ENCODE measurements at regions not wholly inside any gene's neighbourhood (a gene's known extent, or its start where the extent isn't known, plus 50 kb on each side); places are given as distances from the start of the nearest gene placed in this dataset.
"Not testable (repeated sequence)": the region's sequence is repeated elsewhere in the genome, so short reads cannot be mapped to it uniquely, and the experiment has no call there.

DNA sequence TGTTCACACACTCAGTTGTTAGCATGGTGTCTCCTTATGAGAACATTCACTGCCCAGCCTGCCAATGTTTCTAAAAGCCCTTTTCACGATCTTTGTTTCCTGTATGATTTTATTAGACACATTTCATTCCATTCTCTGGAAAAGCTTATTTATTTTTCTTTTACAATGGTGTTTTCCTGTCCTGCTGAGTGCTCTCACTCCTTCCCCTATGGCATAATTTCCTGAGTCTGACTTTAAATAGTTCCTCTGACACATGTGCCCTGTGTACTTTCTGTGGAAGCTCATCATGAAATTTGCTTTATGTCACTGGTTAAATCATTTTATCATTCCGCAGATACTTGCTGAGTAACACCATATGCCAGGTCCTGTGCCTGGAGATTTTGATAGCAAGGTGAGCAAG, 612.0 kb downstream of the FLRT2 start:
- peak overlapping the region; percentile 50 for H3K27ac Mint-ChIP-seq (ENCODE audit: unreplicated experiment)

DNA sequence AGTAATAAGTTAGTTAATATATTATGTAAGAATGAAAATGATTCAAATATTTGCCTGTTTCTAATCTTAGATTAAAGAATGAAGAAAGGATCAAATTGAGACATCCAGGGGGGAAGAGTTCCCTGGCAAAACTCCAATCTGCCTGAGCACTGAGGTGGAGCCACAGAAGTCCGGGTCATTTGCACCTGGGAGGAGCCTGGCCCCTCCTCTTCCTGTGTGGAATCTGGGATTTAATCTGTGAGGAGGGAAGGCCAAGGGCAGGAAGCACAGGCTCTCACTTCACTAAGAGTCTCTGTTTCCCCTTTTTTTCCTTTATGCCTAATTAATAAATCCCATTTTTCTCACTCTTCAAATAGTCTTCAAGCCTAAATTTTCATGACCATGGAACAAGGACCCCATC, 599.5 kb downstream of the FLRT2 start:
- TF ChIP-seq, protein P1, sequence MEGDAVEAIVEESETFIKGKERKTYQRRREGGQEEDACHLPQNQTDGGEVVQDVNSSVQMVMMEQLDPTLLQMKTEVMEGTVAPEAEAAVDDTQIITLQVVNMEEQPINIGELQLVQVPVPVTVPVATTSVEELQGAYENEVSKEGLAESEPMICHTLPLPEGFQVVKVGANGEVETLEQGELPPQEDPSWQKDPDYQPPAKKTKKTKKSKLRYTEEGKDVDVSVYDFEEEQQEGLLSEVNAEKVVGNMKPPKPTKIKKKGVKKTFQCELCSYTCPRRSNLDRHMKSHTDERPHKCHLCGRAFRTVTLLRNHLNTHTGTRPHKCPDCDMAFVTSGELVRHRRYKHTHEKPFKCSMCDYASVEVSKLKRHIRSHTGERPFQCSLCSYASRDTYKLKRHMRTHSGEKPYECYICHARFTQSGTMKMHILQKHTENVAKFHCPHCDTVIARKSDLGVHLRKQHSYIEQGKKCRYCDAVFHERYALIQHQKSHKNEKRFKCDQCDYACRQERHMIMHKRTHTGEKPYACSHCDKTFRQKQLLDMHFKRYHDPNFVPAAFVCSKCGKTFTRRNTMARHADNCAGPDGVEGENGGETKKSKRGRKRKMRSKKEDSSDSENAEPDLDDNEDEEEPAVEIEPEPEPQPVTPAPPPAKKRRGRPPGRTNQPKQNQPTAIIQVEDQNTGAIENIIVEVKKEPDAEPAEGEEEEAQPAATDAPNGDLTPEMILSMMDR (IDR thresholded peaks at IDR 0.05) = no peak
- H3K9me3 Mint-ChIP-seq (ENCODE audit: unreplicated experiment) = no peaks in the 10 kb centered on the region
- no peak for DNase-seq (ENCODE audit: extremely low spot score, unreplicated experiment)
- H3K27ac Mint-ChIP-seq (ENCODE audit: unreplicated experiment) = no peak overlapping the region
- no peak overlapping the region for H3K4me3 Mint-ChIP-seq (ENCODE audit: unreplicated experiment)
- no peaks in the 10 kb centered on the region for H3K27me3 Mint-ChIP-seq (ENCODE audit: unreplicated experiment)
- no peaks in the 10 kb centered on the region for H3K36me3 Mint-ChIP-seq (ENCODE audit: unreplicated experiment)
- no peaks in the 10 kb centered on the region for H3K4me1 Mint-ChIP-seq (ENCODE audit: unreplicated experiment)

More for the DNA sequence above, 612.0 kb downstream of the FLRT2 start:
- Mint-ChIP-seq H3K36me3 (ENCODE audit: unreplicated experiment) (no peaks in the 10 kb centered on the region), H3K4me3 (ENCODE audit: unreplicated experiment) (no peak overlapping the region), H3K4me1 (ENCODE audit: unreplicated experiment) (peaks cover 19% of the 10 kb centered on the region), H3K9me3 (ENCODE audit: unreplicated experiment) (peaks cover 4% of the 10 kb centered on the region), H3K27me3 (ENCODE audit: unreplicated experiment) (no peaks in the 10 kb centered on the region)
- DNase-seq (ENCODE audit: extremely low spot score, unreplicated experiment) = no peak
- TF ChIP-seq, protein P1 (IDR thresholded peaks at IDR 0.05) = no peak

DNA sequence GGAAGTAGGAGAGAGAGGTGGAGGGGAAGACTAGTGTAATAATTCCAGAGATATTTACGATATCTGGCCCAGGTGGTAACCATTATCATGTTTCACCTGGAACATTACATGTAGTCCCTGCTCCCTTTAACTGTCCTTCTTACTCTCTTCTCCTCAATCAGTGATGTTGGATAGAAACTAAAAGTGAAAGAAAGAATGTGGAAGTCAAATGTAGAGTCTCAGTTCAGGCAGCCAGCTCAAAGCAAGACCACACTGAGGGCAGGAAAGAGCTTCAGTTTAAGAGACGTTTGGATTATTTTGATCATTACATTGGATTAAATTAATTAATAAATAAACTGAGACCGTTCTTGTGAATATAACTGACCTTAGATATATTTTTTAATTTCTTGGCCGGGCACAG, 594.4 kb downstream of the FLRT2 start:
- no peaks in the 10 kb centered on the region for H3K4me1 Mint-ChIP-seq (ENCODE audit: unreplicated experiment)
- H3K4me3 Mint-ChIP-seq (ENCODE audit: unreplicated experiment) = no peak overlapping the region
- TF ChIP-seq, protein P1 (IDR thresholded peaks at IDR 0.05) = no peak
- no peaks in the 10 kb centered on the region for H3K9me3 Mint-ChIP-seq (ENCODE audit: unreplicated experiment)
- DNase-seq (ENCODE audit: extremely low spot score, unreplicated experiment) = no peak
- no peaks in the 10 kb centered on the region for H3K36me3 Mint-ChIP-seq (ENCODE audit: unreplicated experiment)
- H3K27me3 Mint-ChIP-seq (ENCODE audit: unreplicated experiment) = no peaks in the 10 kb centered on the region
- H3K27ac Mint-ChIP-seq (ENCODE audit: unreplicated experiment) = no peak overlapping the region

DNA sequence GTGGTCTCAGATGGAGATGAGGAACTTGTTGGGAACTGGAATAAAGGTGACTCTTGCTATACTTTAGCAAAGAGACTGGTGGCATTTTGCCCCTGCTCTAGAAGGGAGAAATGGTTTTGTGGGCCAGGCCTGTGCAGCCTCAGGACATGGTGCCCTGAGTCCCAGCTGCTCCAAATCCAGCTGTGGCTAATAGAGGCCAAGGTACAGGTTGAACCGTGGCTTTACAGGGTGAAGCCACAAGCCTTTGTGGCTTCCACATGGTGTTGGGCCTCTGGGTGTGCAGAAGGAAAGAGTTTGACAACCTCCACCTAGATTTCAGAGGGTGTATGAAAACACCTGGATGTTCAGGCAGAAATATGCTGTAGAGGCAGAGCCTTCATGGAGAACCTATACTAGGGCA, 586.0 kb downstream of the FLRT2 start:
- H3K4me1 Mint-ChIP-seq (ENCODE audit: unreplicated experiment) = no peaks in the 10 kb centered on the region
- H3K36me3 Mint-ChIP-seq (ENCODE audit: unreplicated experiment) = no peaks in the 10 kb centered on the region
- TF ChIP-seq, protein P1 (IDR thresholded peaks at IDR 0.05) = no peak
- H3K4me3 Mint-ChIP-seq (ENCODE audit: unreplicated experiment) = no peak overlapping the region
- DNase-seq (ENCODE audit: extremely low spot score, unreplicated experiment) = no peak
- H3K27me3 Mint-ChIP-seq (ENCODE audit: unreplicated experiment) = no peaks in the 10 kb centered on the region
- H3K9me3 Mint-ChIP-seq (ENCODE audit: unreplicated experiment) = no peaks in the 10 kb centered on the region
- no peak overlapping the region for H3K27ac Mint-ChIP-seq (ENCODE audit: unreplicated experiment)

DNA sequence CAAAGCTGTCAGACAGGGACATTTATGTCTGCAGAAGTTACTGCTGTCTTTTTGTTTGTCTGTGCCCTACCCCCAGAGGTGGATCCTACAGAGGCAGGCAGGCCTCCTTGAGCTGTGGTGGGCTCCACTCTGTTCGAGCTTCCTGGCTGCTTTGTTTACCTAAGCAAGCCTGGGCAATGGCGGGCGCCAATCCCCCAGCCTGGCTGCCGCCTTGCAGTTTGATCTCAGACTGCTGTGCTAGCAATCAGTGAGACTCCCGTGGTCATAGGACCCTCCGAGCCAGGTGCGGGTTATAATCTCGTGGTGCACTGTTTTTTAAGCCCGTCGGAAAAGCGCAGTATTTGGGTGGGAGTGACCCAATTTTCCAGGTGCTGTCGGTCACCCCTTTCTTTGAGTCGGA, 580.9 kb downstream of the FLRT2 start:
- H3K4me1 Mint-ChIP-seq (ENCODE audit: unreplicated experiment); H3K27ac Mint-ChIP-seq (ENCODE audit: unreplicated experiment); H3K9me3 Mint-ChIP-seq (ENCODE audit: unreplicated experiment); DNase-seq (ENCODE audit: extremely low spot score, unreplicated experiment); H3K27me3 Mint-ChIP-seq (ENCODE audit: unreplicated experiment); H3K36me3 Mint-ChIP-seq (ENCODE audit: unreplicated experiment); H3K4me3 Mint-ChIP-seq (ENCODE audit: unreplicated experiment): not testable (repeated sequence)

DNA sequence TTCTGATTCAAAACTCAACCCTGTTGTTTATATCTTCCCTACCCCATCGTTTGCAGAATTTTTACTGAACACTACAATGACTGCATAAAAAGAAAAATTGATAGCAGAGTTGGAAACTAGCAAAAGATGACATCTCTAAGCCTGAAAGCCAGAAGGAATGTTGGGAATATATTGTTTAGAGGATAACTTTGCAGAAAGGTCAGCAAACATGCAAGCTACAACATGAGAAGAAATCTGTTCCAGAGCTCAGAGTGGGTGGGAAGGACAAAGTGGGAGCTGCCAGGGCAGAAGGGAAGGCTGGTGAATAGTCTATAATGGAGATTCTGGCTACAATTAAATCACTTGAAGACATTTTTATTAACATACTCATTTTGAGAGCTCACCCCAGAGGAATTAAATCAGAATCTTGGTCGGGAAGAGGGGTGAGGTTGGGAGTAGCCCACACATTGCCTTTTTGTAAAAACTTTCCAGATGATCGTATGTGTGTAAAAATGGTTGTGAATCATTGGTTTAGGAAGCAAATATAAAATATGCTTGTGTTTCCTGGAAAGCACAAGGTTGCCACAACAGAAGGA, 574.8 kb downstream of the FLRT2 start:
- TF ChIP-seq, protein P1 (IDR thresholded peaks at IDR 0.05) = no peak
- Mint-ChIP-seq H3K36me3 (ENCODE audit: unreplicated experiment) (no peaks in the 10 kb centered on the region), H3K4me1 (ENCODE audit: unreplicated experiment) (no peaks in the 10 kb centered on the region), H3K27me3 (ENCODE audit: unreplicated experiment) (no peaks in the 10 kb centered on the region), H3K9me3 (ENCODE audit: unreplicated experiment) (peaks cover 8% of the 10 kb centered on the region), H3K4me3 (ENCODE audit: unreplicated experiment) (no peak overlapping the region), H3K27ac (ENCODE audit: unreplicated experiment) (no peak overlapping the region)
- no peak for DNase-seq (ENCODE audit: extremely low spot score, unreplicated experiment)

Data from osteocyte (in vitro differentiated cells).